ENCODE measurements at regions not wholly inside any gene's neighbourhood (a gene's known extent, or its start where the extent isn't known, plus 50 kb on each side); places are given as distances from the start of the nearest gene placed in this dataset.

GRCh38 chr7:86970986-86971385 lies 88.5 kb downstream of the ELAPOR2 start:
- DNase-seq: no peak

GRCh38 chr7:86970547-86970946 lies 88.9 kb downstream of the ELAPOR2 start:
- DNase-seq: no peak

- no peak for DNase-seq
These were observed 89.6 kb downstream of the ELAPOR2 start for GRCh38 chr7:86969865-86970264.

- DNase-seq: no peak
These were observed 90.8 kb downstream of the ELAPOR2 start for GRCh38 chr7:86968618-86969017.

- DNase-seq: no peak
These were observed 92.5 kb downstream of the ELAPOR2 start for GRCh38 chr7:86966916-86967315.

GRCh38 chr7:86965727-86966120 lies 93.7 kb downstream of the ELAPOR2 start:
- DNase-seq: no peak

- DNase-seq: no peak
These were observed 94.3 kb downstream of the ELAPOR2 start for GRCh38 chr7:86964973-86965726.

GRCh38 chr7:86963599-86964230 lies 95.7 kb downstream of the ELAPOR2 start:
- no peak for DNase-seq

- no peak for DNase-seq
These were observed 96.8 kb downstream of the ELAPOR2 start for GRCh38 chr7:86962623-86963022.

- DNase-seq: no peak
These were observed 97.8 kb downstream of the ELAPOR2 start for GRCh38 chr7:86961686-86962085.

GRCh38 chr7:86958380-86958779 lies 101.1 kb downstream of the ELAPOR2 start:
- no peak for DNase-seq

GRCh38 chr7:86956567-86956966 lies 102.9 kb downstream of the ELAPOR2 start:
- no peak for DNase-seq

GRCh38 chr7:86955895-86956503 lies 103.5 kb downstream of the ELAPOR2 start:
- DNase-seq: no peak

GRCh38 chr7:86954971-86955370 lies 104.5 kb downstream of the ELAPOR2 start:
- DNase-seq: no peak

GRCh38 chr7:86953653-86954336 lies 105.7 kb downstream of the ELAPOR2 start:
- no peak for DNase-seq

GRCh38 chr7:86953219-86953618 lies 106.2 kb downstream of the ELAPOR2 start:
- no peak for DNase-seq

GRCh38 chr7:86951895-86952294 lies 107.6 kb downstream of the ELAPOR2 start:
- no peak for DNase-seq

GRCh38 chr7:86950944-86951343 lies 108.5 kb downstream of the ELAPOR2 start:
- no peak for DNase-seq

- no peak for DNase-seq
These were observed 109.1 kb downstream of the ELAPOR2 start for GRCh38 chr7:86950360-86950759.

- no peak for DNase-seq
These were observed 109.6 kb downstream of the ELAPOR2 start for GRCh38 chr7:86949779-86950260.

- DNase-seq: no peak
These were observed 110.2 kb downstream of the ELAPOR2 start for GRCh38 chr7:86949052-86949778.

GRCh38 chr7:86947929-86948328 lies 111.5 kb downstream of the ELAPOR2 start:
- no peak for DNase-seq

- no peak for DNase-seq
These were observed 116.0 kb downstream of the ELAPOR2 start for GRCh38 chr7:86943447-86943846.

Data from right hindlimb (tissue), 1 donor.